ENCODE measurements at regions not wholly inside any gene's neighbourhood (a gene's known extent, or its start where the extent isn't known, plus 50 kb on each side); places are given as distances from the start of the nearest gene placed in this dataset.

DNA sequence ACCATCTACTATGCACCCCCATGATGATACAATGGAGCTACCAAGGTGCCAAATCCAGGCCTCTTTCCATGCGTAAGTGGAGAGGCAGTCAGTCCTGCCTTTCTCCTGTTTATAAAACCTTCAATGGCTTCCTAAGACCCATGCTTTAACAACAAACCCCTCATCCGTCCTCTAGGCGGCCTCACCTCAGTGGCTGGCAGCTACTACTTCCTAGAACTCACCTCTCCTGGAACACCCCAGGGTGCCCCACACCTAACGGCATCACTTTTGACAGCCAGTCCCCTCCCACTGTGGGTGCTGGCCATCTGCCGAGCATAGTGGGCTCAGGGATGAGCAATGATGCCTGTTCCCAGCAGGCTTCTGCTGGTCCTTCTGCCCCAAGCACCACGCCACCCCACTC lies 80.0 kb upstream of the TAB2 start:
- Histone ChIP-seq H3K27me3 (no peaks in the 10 kb centered on the region), H3K27ac (no peak overlapping the region), H3K36me3 (no peaks in the 10 kb centered on the region), H3K9me3 (peaks cover 0 to 14% (median 6%) of the 10 kb centered on the region in 4 donors), H3K4me1 (peaks cover 0 to 19% (median 8%) of the 10 kb centered on the region in 4 donors), H3K4me3 (no peak overlapping the region)
- intact Hi-C loops (cut with DNase I; ENCODE audit: low total_unique reads): no loop called here
- TF ChIP-seq, protein P1, sequence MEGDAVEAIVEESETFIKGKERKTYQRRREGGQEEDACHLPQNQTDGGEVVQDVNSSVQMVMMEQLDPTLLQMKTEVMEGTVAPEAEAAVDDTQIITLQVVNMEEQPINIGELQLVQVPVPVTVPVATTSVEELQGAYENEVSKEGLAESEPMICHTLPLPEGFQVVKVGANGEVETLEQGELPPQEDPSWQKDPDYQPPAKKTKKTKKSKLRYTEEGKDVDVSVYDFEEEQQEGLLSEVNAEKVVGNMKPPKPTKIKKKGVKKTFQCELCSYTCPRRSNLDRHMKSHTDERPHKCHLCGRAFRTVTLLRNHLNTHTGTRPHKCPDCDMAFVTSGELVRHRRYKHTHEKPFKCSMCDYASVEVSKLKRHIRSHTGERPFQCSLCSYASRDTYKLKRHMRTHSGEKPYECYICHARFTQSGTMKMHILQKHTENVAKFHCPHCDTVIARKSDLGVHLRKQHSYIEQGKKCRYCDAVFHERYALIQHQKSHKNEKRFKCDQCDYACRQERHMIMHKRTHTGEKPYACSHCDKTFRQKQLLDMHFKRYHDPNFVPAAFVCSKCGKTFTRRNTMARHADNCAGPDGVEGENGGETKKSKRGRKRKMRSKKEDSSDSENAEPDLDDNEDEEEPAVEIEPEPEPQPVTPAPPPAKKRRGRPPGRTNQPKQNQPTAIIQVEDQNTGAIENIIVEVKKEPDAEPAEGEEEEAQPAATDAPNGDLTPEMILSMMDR (IDR thresholded peaks at IDR 0.05): no peak
- TF ChIP-seq POLR2A (IDR thresholded peaks at IDR 0.05) (no peak), POLR2AphosphoS5 (IDR thresholded peaks at IDR 0.05) (no peak), EP300 (IDR thresholded peaks at IDR 0.05) (no peak)
- DNase-seq: no peak
- 88 to 100% (median 93%) methylated on average over 6 of the region's 6 CpGs for WGBS, 5 donors

DNA sequence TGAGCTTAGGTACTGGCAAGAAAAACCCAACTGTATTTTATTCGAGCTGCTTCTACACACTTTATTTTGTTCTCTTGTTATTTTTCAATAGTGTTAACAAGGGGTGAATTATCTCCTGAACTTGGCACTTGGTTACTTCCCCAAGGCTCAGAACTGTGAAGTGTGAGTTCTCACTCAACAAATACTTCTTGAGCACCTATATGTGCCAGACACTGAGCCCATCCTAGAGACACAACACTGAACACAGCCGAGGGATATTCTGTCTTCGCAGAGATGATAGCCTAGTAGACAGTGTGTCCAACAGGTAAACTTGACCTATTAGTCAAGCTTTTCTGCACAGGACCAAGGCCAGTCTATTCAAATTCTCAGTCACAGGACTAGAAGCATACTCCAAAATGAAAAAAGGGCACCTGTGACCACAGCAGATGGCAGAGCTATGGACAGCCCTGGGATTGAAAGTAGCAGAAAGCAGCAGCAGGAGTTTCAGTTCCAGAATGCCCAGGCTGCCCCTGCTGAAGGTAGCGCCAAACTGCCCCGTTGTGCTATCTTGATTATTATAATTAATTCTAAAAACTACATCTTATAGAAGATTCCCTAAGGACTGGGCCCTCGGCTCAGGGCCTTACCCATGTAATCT lies 77.8 kb upstream of the TAB2 start:
- 92 to 94% (median 93%) methylated on average over 6 of the region's 6 CpGs for WGBS, 5 donors
- Histone ChIP-seq H3K27me3 (no peaks in the 10 kb centered on the region), H3K4me3 (no peak overlapping the region), H3K36me3 (no peaks in the 10 kb centered on the region), H3K9me3 (peaks cover 0 to 14% (median 6%) of the 10 kb centered on the region in 4 donors), H3K27ac (no peak overlapping the region), H3K4me1 (peaks cover 0 to 8% (median 2%) of the 10 kb centered on the region in 4 donors)
- intact Hi-C loops (cut with DNase I; ENCODE audit: low total_unique reads): no loop called here
- DNase-seq: no peak
- no peak for TF ChIP-seq EP300 (IDR thresholded peaks at IDR 0.05)
- TF ChIP-seq POLR2AphosphoS5 (IDR thresholded peaks at IDR 0.05): no peak
- TF ChIP-seq POLR2A (IDR thresholded peaks at IDR 0.05): no peak
- TF ChIP-seq, protein P1 (IDR thresholded peaks at IDR 0.05): no peak

DNA sequence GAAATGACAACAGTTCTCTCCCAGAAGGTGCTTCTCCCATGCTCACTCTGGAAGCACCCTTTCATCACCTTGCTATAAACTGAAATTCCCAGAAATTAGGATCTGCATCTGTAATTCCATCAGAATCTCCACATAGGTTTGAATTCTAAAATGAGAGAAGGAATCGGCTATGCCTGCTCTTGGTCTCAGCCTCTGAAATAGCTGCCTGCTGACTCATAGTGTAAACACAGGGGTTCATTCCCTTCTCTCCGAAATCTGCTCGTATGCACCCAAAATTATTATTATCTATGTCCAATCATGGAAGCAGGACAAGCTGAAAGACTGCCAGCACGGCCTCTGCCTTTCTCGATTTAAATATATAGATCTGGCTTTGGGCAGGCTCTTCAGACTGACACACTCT lies 74.6 kb upstream of the TAB2 start:
- TF ChIP-seq POLR2AphosphoS5 (IDR thresholded peaks at IDR 0.05) (no peak), POLR2A (IDR thresholded peaks at IDR 0.05) (no peak), EP300 (IDR thresholded peaks at IDR 0.05) (no peak)
- TF ChIP-seq, protein P1 (IDR thresholded peaks at IDR 0.05): no peak
- Histone ChIP-seq H3K4me1 (no peaks in the 10 kb centered on the region), H3K27ac (no peak overlapping the region), H3K4me3 (no peak overlapping the region), H3K9me3 (peaks cover 0 to 14% (median 6%) of the 10 kb centered on the region in 4 donors), H3K36me3 (no peaks in the 10 kb centered on the region), H3K27me3 (no peaks in the 10 kb centered on the region)
- WGBS, 5 donors: 50 to 70% (median 63%) methylated on average over 5 of the region's 5 CpGs
- no peak for DNase-seq
- intact Hi-C loops (cut with DNase I; ENCODE audit: low total_unique reads): no loop called here

DNA sequence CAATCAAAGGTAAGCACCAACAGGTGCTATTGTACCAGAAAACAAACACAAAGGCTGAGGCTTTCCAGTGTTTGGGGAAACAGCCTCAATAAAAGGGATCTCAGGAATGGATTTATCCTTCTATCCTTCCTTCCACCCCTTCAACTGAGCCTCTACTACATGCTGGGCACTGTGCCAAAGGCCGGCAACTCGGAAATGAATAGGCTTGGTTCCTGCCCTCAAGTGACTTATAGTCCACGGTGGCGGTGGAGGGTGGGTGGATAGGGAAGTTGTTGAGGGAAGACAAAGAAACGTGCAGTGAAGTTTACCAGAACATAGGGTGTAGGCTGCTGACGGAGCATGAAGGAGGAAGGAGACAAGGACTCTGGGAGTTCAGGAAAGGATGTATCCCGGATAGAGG lies 73.4 kb upstream of the TAB2 start:
- no peak for TF ChIP-seq EP300 (IDR thresholded peaks at IDR 0.05)
- TF ChIP-seq POLR2A (IDR thresholded peaks at IDR 0.05): no peak
- TF ChIP-seq, protein P1 (IDR thresholded peaks at IDR 0.05): no peak
- no peak for TF ChIP-seq POLR2AphosphoS5 (IDR thresholded peaks at IDR 0.05)
- 71 to 88% (median 81%) methylated on average over 7 of the region's 7 CpGs for WGBS, 5 donors
- no peak for DNase-seq
- no peaks in the 10 kb centered on the region for H3K36me3 ChIP-seq
- H3K27ac ChIP-seq: no peak overlapping the region
- H3K9me3 ChIP-seq: peaks cover 0 to 12% (median 5%) of the 10 kb centered on the region in 4 donors
- H3K4me3 ChIP-seq: no peak overlapping the region
- intact Hi-C loops (cut with DNase I; ENCODE audit: low total_unique reads): no loop called here
- H3K4me1 ChIP-seq: no peaks in the 10 kb centered on the region
- no peaks in the 10 kb centered on the region for H3K27me3 ChIP-seq
